ENCODE measurements at regions not wholly inside any gene's neighbourhood (a gene's known extent, or its start where the extent isn't known, plus 50 kb on each side); places are given as distances from the start of the nearest gene placed in this dataset.

- DNase-seq (ENCODE audit: low read depth, low spot score) (no peak), ATAC-seq (no peak)
- H4K20me1 ChIP-seq (ENCODE audit: insufficient read depth), result no peaks in the 10 kb centered on the region
- H3K9me3 ChIP-seq (ENCODE audit: control insufficient read depth in 1 of 2, insufficient read depth in 1 of 2, low read depth in 1 of 2, low read length in 2 of 2), result no peaks in the 10 kb centered on the region
- peak overlapping the region; percentile 57 for H3K9ac ChIP-seq (ENCODE audit: low read length)
- H3K27me3 ChIP-seq (ENCODE audit: insufficient read depth, low read length), result no peaks in the 10 kb centered on the region
- H3K4me2 ChIP-seq (ENCODE audit: low read length), result peak overlapping the region; percentile 81
- CTCF ChIA-PET, result no interaction called here
- BruUV-seq (replicated peaks), result no TSS peak
- RAD21 ChIA-PET (ENCODE audit: low non-redundant PET in 1 of 2, low total read pairs in 2 of 2, uncharacterized antibody in 2 of 2, unreplicated experiment in 2 of 2), result no interaction called here
- H3K4me1 ChIP-seq (ENCODE audit: control insufficient read depth in 1 of 2, insufficient read depth in 2 of 2, low read length in 2 of 2), result peaks cover 26 to 53% of the 10 kb centered on the region in 2 experiments
- peak overlapping the region; percentile 79 for H2AFZ ChIP-seq (ENCODE audit: low read depth, low read length, poor library complexity, severe bottlenecking)
- H3K9me2 ChIP-seq (ENCODE audit: insufficient read depth), result no peaks in the 10 kb centered on the region
- intact Hi-C loops (cut with micrococcal nuclease), result no loop called here
- H3K36me3 ChIP-seq (ENCODE audit: control insufficient read depth in 1 of 2, insufficient read depth in 2 of 2, low read length in 2 of 2), result no peaks in the 10 kb centered on the region
- H3K79me2 ChIP-seq (ENCODE audit: insufficient read depth, low read length), result no peaks in the 10 kb centered on the region
- no peak overlapping the region for H3K27ac ChIP-seq (ENCODE audit: low read depth, low read length)
- TF ChIP-seq CTCF (IDR thresholded peaks at IDR 0.05 in 2 of 3, conservative IDR thresholded peaks at IDR 0.05 in 1 of 3; ENCODE audit: borderline replicate concordance in 1 of 3, insufficient read depth in 1 of 3, low read depth in 2 of 3, low read length in 2 of 3) (no peak), SP1 (IDR thresholded peaks at IDR 0.05; ENCODE audit: low read depth) (peak; percentile 72), POLR2A (IDR thresholded peaks at IDR 0.05; ENCODE audit: borderline replicate concordance, extremely low read depth, insufficient read depth, insufficient read length) (no peak), JUND (IDR thresholded peaks at IDR 0.05) (peak; percentile 60), ZBTB33 (IDR thresholded peaks at IDR 0.05; ENCODE audit: extremely low read depth, insufficient replicate concordance, low read length) (no peak), CEBPB (IDR thresholded peaks at IDR 0.05; ENCODE audit: low read depth) (peak; percentile 32; the same call in 1 of the 2 replicates), FOSL1 (IDR thresholded peaks at IDR 0.05; ENCODE audit: low read depth) (peak; percentile 67), ELF1 (IDR thresholded peaks at IDR 0.05; ENCODE audit: borderline replicate concordance, low read depth) (no peak), MAX (IDR thresholded peaks at IDR 0.05) (peak; percentile 32; the same call in 1 of the 2 replicates), ZNF274 (IDR thresholded peaks at IDR 0.05; ENCODE audit: low read depth, low read length) (no peak), EZH2phosphoT487 (IDR thresholded peaks at IDR 0.05; ENCODE audit: borderline replicate concordance) (no peak), EGR1 (IDR thresholded peaks at IDR 0.05; ENCODE audit: low read depth) (no peak)
- POLR2A ChIA-PET, result interaction anchor here (0.7 kb wide), 1 partner anchor 108 kb away, joined by 3 read pairs; no protein-coding TSS in a partner anchor
- peak overlapping the region in 1 of 2 experiments; percentile 37; a peak in 2 of 4 replicates for H3K4me3 ChIP-seq (replicated peaks in 1 of 2; ENCODE audit: low read depth in 1 of 2, low read length in 2 of 2)
Observed at GRCh38 chr18:2304378-2305175, 266.7 kb downstream of the METTL4 start.
